NCI-H748 (cell line): ENCODE measurements at regions not wholly inside any gene's neighbourhood (a gene's known extent, or its start where the extent isn't known, plus 50 kb on each side); places are given as distances from the start of the nearest gene placed in this dataset.

ENCODE experiments used
- DNase-seq: peaks from one replicate; lab custom pipeline; 2025; ENCODE audit not compliant: unreplicated experiment; lab: John Stamatoyannopoulos, UW

DNA sequence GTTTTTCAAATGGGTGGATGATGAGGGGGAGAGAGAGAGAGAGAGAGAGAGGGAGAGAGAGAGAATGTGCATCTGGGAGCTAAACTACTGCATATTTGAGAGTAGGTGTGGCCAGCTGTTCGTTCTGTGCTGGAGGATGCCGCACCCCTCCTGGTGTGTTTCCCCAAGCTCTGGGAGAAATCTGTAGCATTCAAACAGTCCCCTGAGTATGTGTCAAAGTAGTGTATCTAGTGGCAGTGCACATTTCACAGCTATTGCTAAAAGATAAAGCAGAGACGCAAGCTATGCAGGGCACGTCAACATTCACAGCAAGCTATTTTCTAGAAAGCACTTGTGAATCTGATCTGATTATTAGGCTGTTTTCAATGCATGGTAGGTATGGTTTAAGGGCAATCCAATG, 83.5 kb upstream of the LIMCH1 start:
- peak; percentile 86 for DNase-seq

DNA sequence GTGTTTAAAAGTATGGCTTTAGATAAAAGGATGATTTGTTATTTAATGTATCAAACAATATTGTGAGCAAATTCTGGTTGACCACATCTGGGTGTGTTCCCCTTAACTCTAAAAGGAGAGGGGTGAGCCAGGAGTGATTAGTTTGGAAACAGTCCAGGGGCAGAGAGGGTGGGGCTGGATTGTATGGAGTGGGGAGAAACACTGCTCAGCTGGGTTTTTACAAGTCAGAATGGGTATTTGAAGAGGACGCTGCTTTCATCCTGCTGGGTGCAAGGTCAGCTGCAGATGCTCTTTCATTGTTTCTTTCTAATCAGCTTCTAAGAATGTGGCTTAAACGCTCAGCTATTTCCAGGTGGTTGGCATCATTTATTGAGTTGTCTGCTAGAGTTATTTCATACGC, 82.8 kb upstream of the LIMCH1 start:
- DNase-seq = peak; percentile 94

DNA sequence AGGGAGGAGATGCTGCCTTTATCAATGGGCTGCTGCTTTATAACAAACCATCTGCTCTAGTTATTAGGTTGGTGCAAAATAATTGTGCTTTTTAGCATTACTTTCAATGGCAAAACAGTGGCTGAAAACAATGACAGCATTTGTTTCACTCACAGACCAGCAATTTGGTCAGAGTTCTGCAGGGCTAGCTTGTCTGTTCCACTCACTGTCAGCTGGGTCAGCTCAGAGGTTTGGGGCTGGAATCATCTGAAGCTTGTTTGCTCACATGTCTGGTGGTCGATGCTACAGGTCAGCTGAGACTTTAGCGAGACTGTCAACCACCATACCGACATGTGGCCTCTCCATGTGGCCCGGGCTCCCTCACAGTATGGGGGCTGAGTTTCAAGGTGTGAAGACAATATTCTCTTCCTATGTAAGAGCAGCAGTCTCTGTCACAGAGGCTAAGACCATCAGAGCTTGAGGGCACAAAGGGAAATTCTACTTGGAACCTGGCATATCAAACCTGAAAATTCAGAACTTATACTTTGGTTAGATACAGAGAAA, 81.3 kb upstream of the LIMCH1 start:
- peak; percentile 64 for DNase-seq

DNA sequence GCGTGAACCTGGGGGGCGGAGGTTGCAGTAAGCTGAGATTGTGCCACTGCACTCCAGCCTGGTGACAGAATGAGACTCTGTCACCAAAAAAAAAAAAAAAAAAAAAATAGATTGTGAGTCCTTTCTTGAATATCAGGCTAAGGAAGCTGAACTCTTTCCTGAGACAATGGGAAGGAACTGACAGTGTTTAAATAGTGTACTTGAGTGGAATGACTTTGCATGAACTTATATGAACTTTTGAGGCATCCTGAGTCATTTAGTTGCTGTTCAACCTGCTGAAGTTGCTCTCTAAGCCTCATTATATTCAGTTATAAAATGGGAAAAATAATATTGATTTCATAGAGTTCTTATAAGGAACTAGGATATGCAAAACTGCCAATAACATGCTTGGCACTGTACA, 79.3 kb upstream of the LIMCH1 start:
- DNase-seq = no peak

DNA sequence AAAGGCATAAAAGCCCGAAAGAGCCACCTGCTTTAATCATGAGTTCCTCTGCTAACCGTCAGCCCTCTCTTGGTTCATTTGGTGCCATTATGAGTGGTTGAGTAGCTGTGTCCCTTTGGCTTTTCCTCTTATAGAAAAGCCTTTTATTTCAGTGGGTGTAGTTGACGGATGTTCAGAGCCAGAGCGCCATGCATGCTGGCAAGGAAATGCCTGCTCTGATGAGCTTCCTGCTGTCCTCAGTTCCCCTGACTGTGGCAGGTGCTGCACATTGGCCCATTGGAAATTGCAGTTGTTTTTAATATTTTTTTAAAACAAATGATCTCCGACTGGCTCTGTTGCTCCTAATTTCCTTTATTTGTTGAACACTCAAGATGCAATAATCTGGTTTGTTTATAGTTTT, 77.3 kb upstream of the LIMCH1 start:
- peak; percentile 34 for DNase-seq

DNA sequence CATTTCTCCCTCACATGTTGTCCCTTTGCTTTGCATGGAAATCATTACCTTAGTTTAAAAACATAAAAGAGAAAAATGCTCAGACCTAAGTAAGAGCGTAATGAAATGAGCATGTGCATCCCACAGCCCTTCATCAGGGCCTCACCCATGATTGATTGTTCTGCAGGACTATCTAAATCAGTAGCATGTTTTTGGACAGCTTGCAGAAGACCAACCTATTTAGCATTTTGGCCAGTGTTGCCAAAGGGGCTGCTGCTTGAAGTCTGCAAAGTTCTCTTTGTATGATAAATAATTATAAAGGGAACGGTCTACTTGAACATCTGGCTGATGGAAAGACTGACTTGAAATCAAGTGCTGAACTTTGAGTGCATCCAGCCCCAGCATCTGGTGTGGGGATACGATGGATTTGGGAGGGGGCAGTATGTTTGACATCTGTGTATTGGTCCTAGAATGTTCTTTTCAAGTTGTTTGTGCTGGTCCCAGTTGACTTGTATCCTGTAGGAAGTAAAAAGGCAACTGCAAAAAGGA, 76.1 kb upstream of the LIMCH1 start:
- DNase-seq = no peak

DNA sequence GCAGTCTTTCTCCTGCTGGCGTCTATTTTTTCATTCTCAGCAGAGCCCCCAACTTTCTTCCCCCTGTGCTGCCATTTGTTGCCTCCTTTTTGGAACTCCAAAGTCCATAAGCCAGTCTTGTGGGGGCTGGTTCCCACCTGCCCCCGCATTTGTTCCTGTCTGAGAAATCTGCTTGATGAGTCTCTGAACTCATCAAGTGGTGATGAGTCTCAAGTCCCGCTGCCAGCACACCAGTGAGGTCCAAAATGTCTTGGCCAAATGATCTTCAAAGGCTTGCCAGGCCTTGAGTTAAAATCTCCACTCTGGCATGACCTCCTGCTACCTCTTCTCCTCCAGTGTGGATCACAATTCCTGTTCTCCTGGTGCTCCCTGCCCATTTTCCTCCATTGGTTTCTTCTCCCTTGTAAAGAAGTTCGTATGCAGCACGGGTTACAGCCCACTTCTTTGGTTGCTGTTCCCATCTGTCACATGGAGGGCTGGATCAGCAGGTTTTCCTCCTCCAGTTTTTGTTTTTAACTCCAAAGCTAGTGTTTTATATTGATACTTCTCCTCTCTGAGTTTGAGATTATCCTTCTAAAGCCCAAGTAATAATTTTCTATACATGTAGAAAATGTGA, 72.7 kb upstream of the LIMCH1 start:
- DNase-seq = no peak

DNA sequence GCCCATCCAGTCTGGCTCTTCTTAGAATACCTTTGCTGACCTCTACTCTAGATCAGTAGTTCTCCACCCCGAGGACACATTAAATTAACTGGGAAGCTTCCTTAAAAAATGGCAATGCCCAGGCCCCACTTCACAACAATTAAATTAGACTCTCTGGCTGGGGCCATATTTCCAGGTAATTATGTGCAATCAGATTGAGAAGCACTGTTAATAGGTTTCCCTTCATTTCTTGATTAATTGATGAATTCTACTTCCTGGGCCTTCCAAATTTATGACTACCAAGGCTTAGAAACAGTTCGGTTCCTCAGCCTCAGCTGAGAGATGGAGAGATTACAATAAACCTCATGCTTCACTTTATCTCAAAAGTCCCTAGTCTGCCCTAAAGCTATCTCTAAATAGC, 71.7 kb upstream of the LIMCH1 start:
- no peak for DNase-seq

DNA sequence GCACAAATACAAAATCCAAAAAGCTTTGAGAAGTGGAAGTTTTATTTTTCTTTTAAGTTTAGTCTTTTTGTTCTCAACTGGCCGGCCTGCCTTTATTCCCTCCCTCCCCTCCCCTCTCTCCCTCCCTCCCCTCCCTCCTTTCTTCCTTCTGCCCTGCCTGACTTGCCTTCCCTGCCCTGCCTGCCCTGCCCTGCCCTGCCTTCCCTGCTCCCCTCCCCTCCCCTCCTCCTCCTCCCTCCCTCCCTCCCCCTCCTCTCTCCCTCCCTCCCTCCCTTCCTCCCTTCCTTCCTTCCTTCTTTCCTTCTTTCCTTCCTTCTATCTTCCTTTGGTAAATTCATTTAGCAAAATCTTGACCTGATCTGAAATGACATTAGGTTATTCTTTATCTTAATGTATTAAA, 69.8 kb upstream of the LIMCH1 start:
- DNase-seq = no peak

DNA sequence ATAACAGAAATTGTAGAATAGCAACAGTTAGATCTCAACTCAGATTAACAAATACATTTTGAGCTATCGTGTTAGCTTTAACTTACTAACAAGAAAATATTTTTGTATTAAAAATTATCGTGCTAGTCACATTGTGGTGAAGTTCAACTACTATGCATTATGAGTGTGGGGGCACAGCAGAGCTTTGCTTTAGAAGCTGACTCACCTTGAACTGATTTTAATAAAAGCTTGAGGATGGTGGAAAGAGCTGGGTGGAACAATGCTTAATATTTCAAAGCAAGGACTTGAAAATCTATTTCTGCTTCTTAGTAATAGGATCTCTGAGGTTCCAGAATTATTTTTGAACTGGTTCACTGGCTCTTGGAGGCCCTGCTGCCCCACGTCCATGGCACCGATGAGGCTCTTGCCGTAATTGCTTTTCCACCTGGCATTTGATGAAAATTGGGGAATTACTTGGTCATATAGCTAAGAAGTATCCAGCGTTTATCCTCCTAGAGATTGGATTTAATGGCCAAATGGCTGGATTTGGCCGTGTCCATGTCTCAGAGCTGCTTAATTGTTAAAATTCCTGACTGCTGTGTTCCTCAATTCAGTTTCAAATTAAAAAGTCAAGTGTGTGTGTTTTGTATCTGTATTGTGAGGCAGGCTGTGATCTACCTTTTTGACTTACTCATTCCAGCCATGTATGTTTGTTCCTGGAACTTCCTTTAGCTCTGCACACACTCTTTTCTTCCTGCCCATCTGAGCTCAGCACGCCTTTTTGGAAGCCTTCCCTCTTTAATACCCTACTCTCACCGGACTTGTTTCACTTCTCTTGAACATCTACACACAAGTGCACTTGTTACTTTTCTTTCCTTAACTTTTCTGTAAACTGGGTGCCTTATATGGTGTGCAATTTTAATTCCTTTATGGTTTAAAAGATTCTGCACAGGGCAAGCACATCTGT, 66.6 kb upstream of the LIMCH1 start:
- no peak for DNase-seq

DNA sequence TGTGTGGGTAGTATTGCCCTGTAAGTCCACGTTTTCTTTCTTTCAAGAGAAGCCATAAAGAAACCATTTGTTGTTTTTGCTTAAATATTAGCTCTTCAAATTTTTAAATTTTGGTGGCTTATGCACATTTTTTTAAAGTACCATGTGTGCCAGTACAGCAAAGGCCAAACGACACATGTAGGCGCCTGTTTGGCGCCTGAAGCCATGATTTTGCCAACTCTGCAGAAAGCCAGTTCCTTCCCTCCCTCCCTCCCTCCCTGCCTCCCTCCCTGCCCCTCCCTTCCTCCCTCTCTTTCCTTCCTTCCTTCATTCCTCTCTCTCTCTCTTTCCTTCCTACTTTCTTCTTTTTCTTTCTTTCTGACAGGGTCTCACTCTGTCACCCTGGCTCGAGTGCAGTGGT, 65.9 kb upstream of the LIMCH1 start:
- no peak for DNase-seq

DNA sequence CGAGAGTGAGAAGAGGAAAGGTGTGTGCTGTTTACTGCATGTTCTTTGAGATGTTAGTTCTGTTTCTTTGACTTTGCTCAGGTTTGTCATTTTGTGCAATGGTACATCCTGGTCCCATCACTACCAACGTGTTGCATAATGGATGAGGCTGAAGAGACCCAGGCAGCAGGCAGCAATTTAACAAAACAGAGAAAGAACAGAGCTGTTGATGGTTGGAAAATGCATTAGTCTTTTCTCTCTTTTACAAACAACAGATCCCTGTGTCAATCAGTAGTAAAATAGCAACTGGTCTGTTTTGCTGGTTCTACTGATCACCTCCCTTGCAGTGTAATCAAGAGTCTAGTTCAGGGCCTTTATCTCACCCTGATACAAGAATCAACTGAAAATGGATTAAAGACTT, 64.8 kb upstream of the LIMCH1 start:
- peak; percentile 51 for DNase-seq

DNA sequence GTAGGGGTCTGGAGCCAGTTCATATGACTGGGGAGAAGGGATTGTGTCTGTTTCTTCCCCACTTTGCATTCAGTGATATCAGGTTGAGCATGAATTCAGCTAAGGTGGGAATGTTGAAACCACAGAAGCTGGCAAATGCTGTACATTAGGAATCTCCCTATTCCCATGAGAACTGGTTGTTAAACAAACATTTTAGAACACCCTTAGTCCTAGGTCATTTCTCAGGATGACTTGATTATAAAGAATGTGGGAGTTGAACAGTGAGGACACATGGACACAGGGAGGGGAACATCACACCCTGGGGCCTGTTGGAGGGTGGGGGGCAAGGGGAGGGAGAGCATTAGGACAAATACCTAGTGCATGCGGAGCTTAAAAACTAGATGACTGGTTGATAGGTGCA, 62.6 kb upstream of the LIMCH1 start:
- peak; percentile 19 for DNase-seq

DNA sequence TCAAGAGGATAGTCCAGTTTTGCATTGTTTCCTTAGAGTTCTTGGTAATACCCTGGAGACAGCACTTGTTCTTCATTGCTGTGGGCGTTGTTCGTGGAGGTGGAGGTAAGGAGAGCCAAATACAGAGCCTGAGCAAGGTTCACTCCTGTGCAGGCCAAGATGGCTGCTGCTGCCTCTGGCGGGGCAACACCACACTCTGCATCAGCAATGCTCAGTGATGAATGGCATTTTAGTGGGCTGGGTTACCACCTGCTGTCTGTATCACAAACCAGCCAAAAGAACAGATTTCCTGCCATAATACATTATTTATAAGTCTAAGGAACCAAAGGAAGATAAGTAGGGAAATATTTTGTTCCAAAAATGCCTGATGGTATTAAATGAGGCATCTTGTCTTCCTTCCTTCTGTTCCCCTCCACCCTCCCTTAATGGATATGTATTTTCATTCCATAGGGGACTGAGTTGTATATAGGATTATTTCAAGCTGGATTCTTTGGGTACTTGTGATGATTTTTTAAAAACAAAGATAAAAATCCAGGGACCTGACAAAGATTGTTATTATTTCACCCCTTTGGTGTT, 61.6 kb upstream of the LIMCH1 start:
- DNase-seq = peak; percentile 22

DNA sequence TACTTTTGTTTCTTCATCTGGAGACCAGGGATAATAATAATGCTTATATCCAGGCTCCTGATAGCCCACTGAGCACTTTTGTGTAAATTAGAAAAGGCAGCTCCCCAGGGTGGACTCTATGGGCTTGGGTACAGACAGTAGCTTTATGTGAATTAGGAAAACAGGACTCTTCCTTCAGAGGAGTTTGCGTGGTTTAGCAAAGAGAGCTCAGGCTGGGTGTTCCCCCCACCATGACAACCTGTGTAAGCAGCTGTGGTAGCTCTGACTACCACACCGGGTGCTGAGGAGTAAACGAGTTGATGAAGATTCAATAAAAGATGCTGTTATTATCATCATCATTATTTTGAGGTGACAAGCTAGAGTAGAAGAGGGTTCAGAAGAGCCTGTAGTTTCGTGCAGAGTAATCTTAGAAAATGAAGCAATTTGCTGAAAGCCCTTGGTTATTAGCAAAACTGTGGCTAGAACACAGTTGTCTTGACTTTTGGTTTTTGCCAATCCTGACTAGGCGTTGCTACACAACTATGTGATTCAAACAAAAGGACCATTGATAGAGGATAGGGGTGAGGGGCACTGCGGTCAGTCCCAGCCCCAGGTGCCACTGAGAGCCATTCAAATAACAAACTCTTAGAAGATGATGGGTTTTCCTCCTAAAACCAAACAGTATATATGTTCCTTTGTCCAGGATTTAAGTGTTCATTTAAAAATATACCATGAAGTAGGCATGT, 60.6 kb upstream of the LIMCH1 start:
- peak; percentile 87 for DNase-seq

DNA sequence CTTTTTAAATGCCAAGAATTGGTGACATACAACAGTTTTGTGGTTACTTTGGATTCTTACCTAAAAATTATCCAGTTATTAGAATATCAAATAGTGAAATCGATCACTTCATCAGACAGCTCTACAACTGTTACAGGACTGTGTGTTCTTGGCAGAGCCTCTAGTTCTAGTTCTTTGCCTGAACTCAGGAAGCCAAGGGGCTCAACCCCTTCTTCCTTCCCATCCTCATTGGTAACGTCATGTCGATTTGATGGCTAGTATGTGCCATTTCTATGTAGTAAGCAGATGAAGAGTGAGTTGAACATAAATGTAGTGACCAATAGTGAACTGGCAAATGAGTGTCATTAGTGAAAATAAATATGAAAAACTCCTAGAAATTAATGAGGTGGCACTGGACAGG, 59.4 kb upstream of the LIMCH1 start:
- no peak for DNase-seq

DNA sequence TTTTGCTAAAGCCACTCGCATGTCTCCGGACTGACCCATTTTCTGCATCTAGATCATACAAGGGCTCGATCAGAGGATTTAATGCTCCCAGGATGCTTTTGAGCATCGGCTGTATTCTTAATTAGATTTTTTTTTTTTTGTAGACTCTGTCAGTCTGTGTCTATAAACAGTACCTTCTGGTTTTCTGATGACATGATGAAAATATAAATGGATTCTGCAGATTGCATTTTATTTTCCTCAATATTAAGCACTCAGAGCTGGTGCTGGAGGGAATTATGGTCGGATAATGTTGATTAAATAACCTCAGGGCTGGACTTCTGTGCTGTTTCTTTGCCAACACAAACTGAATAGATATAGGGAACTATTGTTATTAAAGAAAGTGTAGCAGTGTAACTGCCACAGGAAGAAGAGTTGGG, 57.1 kb upstream of the LIMCH1 start:
- DNase-seq = no peak

DNA sequence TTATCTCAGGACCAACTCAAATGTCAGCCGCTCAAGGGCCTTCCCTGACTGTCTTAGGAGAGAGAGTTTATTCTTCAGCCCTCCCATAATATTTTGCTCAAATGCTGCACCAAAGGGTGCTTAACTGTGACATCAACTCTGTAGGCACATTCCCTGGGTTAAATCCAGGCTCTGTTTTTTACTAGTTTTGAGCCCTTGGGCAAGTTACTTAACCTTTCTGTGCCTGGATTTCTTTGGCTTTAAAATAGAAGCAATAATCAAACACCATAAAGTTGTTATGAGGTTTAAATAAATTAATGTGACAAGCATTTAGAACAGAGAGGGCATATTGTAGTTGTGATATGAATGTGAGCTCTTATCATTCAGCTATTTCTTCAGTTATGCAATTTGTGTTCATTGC, 54.2 kb upstream of the LIMCH1 start:
- DNase-seq = no peak

DNA sequence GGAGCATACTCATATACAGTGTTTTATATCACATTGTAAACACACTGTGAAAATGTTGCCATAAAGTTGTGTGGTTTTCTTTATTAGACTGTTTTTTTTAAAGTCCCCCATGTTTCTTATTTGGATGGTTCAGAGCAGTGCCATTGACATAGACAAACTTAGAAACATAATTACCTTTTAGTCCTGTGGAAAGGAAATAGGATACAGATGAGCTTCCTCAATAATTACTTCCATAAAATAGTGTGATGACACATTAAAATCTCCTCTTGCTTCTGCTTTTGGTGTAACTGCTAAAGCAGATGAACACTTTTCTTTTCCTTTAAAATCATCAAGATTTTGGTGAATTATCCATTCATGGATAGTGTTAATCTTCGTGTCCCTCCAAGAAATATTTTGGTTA, 52.9 kb upstream of the LIMCH1 start:
- peak; percentile 24 for DNase-seq

DNA sequence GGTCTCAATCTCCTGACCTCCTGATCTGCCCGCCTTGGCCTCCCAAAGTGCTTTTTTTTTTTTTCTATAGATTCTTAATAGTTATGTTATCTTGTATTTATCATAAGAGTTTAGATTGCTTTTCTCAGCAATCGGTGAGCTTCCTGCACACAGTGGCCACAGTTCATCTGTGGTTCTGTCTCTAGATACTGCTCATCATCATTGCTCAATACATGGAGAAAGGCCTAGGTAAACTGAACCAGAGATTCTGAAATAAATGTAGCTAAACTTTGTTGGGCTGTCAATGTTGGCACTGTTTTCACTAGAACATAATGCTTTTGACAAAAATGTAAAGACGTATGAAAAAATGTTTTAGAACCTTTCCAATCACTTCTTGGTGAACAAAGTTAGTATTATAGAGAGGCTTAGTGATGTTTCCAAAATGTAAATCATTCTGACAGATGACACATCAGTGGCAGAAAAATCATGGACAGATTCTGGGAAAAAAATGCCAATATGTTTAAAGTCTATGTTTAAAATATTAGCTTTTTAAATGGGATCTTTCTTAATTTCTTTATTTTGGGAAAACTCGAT, 50.0 kb upstream of the LIMCH1 start:
- no peak for DNase-seq
